Mammary epithelial cell (primary cell): ENCODE measurements at regions not wholly inside any gene's neighbourhood (a gene's known extent, or its start where the extent isn't known, plus 50 kb on each side); places are given as distances from the start of the nearest gene placed in this dataset.

ENCODE experiments used
- EZH2 ChIP-seq: IDR thresholded peaks from 2 replicates; pipeline ENCODE4 v1.6.1; 2012; ENCODE audit warnings: low read length, inconsistent platforms, borderline replicate concordance
- TF ChIP-seq, protein P1 (sequence below), 2 donors: IDR thresholded peaks in 1 of 2; conservative IDR thresholded peaks in 1 of 2; 2 replicates each; pipeline ENCODE4 v1.5.1; 2011 to 2012; ENCODE audit warnings: inconsistent platforms in 2 of 2, low read length in 2 of 2, mild to moderate bottlenecking in 2 of 2, control low read depth in 1 of 2, low read depth in 1 of 2; ENCODE audit not compliant: insufficient read depth in 1 of 2; ENCODE audit errors: extremely low read depth in 1 of 2

DNA sequence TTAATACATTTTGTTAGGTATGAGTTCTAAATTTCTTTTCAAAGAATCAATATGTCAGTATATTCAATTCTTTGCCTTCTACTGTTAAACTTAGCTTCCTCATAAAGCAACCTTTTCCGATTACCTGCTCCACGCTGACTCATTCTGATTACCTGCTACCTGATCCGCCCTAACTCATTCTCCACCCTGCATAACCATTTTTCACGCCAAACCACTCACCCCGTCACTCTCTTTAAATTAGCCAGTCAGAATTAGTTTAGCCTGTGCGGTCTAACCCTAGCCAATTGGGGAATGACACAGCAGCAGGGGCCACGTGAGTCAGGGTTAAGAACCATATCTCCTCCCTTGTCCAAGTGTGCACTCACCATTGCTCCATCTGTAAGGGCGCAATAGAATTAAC, 72.2 kb upstream of the FICD start:
- no peak for TF ChIP-seq EZH2
- TF ChIP-seq, protein P1, sequence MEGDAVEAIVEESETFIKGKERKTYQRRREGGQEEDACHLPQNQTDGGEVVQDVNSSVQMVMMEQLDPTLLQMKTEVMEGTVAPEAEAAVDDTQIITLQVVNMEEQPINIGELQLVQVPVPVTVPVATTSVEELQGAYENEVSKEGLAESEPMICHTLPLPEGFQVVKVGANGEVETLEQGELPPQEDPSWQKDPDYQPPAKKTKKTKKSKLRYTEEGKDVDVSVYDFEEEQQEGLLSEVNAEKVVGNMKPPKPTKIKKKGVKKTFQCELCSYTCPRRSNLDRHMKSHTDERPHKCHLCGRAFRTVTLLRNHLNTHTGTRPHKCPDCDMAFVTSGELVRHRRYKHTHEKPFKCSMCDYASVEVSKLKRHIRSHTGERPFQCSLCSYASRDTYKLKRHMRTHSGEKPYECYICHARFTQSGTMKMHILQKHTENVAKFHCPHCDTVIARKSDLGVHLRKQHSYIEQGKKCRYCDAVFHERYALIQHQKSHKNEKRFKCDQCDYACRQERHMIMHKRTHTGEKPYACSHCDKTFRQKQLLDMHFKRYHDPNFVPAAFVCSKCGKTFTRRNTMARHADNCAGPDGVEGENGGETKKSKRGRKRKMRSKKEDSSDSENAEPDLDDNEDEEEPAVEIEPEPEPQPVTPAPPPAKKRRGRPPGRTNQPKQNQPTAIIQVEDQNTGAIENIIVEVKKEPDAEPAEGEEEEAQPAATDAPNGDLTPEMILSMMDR (conservative IDR thresholded peaks at IDR 0.05 in 1 of 2, IDR thresholded peaks at IDR 0.05 in 1 of 2; ENCODE audit: extremely low read depth in 1 of 2, insufficient read depth in 1 of 2, low read depth in 1 of 2, low read length in 2 of 2): no peak
